HG03575 (cell line): ENCODE measurements at regions not wholly inside any gene's neighbourhood (a gene's known extent, or its start where the extent isn't known, plus 50 kb on each side); places are given as distances from the start of the nearest gene placed in this dataset.
"Not testable (repeated sequence)": the region's sequence is repeated elsewhere in the genome, so short reads cannot be mapped to it uniquely, and the experiment has no call there.

Experiments
- ATAC-seq: cut with Tn5 transposase; IDR thresholded peaks from one replicate; pipeline ENCODE4 v1.9.1; 2021; ENCODE audit not compliant: unreplicated experiment, insufficient number of reproducible peaks, low FRiP score; ENCODE audit errors: extremely low read depth

DNA sequence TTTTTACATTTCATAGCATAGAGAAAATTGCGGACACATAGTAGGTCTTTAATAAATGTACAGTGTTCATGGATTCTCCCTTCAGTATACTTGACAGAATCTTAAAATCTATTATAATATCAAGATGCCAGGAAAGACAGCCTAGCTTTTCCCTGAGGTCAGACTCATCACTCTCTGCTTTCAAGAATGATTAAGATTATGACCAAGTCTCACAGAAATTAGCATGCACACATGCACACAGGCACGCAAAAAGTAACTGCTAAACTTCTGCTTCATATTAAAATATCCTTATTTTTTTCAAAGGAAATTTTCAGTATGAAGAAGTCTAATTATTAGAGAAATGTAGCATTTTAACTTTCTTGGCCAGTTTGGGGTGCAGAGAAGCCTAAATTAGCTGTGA is 493.8 kb upstream of the NECTIN3 start:
- ATAC-seq, result no peak

DNA sequence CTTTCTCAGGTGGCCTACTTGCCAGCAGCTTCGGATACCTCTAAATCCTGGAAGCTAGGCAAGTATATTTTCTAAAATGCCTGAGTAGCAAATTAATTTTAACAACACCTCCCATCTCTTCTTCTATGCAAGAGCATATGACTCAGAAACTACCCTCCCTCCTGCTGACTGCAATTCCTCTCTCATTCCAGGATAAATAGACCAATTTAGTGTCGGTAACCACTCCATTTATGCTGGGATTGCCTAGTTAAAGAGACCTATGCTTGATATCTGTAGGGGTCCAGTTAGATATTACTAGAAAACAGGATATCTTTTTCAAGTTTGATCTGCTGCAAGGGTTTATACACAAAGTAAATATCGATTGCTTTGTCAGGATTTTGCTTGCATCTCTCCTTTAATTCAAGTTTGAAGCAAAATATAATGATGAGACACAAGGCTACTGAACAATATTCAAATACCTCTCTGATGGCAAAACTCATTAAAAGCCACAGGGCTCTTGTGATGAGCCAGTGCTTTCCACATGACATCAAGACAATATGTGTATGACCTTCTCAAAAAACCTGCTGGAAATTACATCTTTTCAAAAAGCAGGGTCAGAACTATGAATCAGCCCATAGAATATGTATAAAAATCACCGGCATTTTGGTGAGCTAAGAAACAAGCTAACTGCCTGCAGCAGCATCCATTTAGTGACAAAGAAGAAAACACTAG is 491.6 kb upstream of the NECTIN3 start:
- no peak for ATAC-seq

DNA sequence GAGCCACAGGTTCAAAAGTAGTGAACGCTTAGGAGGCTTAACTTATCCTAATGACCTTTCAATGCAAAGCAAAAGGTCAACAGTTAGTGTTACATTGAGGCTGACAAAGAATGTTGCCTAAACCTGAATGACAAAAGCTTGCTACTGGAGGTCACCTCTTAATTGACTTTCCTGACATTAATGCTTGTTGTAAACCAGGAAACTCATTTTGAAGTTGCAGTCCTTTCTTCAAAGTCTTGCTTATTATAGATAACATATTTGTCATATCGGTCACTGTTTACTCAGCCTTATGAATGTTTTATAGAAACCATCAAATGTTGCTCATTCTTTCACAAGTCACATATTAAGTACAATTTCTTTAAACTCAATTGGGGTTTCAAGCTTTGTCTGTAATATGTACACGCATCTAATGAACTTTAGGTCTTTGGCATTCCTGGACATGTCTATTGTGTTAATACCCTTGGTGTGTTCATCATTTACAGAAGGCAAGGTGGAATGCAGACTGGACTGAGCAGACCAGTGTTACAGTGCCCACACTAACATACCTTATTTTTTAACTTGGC is 488.2 kb upstream of the NECTIN3 start:
- ATAC-seq, result no peak

DNA sequence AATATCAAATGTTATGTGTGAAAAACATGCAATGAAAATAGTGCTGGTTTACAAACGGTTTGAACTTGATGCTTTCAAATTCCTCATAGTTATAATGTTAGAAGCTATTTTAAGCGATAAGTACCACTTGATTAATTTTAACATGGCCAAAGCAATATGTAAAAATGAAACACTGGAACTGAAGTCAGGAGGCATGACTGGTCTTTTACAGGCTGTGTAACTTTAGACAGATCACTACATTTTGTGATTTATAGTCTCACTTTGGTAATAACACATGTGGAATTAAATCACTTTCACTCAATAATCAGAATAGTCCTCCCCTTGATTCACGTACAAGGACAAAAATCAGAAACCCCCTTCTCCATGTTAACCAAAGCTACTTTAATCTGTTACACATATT is 482.7 kb upstream of the NECTIN3 start:
- no peak for ATAC-seq

DNA sequence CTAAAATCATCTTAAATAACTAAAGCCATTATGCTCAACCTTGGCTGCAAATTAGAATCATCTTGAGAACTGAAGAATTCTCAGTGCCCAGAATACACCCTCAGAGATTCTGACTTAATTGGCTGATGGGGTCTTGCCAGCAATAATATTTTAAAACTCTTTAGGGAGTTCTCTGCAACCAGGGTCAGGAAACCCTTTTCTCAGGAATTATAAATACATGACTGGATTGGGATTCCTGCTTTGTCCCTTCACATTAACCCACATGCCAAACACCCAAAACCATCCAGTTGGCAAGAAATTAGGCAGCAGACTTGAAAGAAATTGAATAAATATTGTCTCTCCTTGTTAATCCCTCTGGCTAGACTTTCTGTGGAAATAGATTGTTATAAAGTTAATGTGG is 482.3 kb upstream of the NECTIN3 start:
- ATAC-seq, result no peak

DNA sequence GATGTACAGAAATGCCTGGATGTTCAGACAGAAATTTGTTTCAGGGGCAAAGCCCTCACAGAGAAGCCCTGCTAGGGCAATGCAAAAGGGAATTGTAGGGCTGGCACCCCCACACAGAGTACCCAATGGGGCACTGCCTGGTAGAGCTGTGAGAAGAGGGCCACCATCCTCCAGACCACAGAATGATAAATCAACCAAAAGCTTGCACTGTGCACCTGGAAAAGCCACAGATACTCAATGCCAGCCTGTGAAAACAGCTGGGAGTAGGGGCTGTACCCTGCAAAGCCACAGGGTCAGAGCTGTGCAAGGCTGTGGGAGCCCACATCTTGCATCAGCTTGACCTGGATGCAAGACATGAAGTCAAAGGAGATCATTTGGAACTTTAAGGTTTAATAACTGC is 477.9 kb upstream of the NECTIN3 start:
- no peak for ATAC-seq

DNA sequence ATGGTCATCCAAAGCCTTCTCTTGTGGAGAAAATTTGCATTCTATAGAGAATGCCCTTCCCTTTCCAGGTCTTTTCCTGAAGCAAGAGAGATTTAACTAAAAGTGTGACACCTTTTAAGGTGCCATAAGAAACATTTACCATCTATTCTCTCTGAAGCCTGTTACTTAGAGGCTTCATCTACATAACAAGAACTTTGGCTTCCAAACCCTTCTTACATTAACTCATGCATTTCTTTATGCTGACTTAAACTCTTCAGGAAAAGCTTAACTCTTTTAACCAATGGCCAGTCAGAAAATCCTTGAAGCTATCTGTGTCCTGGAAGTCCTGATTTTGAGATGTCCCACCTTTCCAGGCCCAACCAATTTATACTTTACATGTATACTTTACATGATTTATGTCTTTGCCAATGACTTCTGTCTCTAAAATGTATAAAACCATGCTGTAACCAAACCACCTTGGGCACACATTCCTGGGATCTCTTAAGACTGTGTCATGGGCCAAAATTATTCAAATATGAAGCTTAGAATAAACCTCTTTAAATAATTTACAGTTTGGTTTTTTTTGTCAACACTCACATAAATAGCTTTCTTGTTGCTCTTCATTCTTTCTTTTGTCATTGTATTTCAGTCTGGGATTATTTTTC is 472.6 kb upstream of the NECTIN3 start:
- no peak for ATAC-seq

DNA sequence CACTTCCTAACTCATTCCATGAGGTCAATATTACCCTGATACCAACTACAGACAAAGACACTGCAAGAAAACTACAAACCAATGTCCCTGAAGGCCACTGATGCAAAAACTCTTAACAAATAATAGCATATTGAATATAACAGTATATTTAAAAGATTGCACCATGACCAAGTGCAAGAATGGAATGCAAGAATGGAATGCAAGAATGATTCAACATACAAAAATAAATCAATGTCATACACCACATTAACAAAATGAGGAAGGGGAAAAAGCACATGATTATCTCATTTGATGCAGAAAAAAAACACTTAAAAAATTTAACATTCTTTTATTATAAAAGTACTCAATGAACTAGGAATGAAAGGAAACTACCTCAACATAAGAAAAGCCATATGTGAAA is 463.1 kb upstream of the NECTIN3 start:
- ATAC-seq, result no peak

DNA sequence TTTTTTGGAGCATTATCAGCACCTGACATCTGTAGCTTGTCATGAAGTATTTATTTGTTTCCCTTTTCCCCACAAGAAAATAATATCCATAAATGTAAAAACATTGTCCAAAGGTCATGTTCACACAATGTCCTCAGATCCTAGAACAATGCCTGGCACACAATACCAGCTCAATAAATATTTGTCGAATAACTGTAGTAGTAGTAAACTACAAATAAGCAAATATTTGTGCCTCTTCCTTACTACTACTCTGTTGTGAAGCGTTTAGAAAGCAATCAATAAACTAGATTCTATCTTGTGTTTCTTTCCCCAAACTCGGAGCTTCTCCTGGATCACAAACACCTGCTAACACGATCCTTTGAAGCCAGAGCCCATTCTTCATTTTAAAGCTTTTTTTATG is 459.6 kb upstream of the NECTIN3 start:
- no peak for ATAC-seq

DNA sequence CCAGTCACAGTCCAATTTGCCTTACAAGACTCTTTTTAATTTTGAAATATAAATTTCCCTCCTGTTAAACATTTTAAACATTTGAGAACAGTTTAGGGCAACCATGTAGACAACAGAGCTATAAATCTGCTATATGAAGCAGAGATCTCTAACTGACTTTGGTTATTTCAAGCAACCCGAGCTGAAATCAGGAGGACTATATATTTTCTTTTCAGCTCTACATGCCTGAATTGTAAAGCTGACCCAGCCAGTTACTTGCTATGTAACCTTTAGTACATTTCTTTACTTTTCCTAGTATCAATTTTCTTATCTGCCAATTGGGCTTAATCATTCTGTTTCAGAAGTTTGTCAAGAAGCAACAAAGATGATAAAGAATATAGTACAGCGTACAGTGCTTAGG is 457.4 kb upstream of the NECTIN3 start:
- ATAC-seq, result no peak

DNA sequence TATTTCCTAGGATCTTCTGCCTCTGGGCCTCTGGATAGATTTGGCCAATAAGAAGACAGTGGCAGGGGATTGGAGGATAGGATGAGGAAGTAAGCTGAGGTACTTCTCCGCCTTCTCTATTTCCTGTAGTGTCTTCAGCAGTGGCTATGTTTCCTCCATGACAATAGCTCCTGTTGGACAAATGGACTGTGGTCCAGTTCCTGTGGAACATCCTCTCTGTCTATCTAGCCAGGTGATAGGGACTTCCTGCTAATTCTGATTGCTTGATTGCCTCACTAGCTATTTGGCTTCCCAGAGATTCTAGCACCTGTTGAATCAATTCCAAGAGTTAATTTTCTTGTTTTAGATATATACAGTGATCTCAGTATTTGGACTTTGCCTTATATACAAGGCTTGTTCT is 456.2 kb upstream of the NECTIN3 start:
- ATAC-seq, result no peak

DNA sequence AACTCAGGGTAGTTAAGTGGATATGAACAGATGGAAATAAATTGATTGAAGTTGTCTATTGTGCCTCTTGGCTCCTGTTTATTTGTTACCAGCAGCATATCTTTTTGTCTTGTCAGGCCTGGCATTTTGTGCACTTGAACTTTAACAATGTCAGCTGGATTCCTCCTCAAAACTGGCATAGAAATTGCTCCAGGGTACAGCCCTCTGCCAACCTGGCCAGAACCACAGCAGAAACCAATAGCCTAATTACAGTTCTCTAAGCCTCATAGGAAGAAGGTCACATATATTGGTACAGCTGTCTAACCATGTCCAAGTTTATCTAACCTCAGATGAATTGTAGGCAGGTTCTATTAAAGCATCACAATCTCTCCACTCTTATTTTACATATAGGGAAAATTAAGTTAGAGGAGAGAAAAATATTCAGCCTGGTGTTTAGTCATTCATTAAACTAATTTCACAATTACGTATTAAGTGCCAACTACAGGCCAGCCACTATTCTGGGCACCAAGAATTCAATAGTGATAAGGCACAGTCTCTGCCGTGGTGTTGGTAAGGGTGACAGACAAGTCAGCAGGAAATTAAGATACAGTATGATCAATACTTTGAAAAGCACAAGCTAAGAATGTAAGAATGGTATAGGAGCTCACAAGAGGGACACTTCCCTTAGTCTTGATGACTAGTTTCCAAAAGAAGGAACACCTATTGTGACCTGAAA is 452.9 kb upstream of the NECTIN3 start:
- no peak for ATAC-seq

DNA sequence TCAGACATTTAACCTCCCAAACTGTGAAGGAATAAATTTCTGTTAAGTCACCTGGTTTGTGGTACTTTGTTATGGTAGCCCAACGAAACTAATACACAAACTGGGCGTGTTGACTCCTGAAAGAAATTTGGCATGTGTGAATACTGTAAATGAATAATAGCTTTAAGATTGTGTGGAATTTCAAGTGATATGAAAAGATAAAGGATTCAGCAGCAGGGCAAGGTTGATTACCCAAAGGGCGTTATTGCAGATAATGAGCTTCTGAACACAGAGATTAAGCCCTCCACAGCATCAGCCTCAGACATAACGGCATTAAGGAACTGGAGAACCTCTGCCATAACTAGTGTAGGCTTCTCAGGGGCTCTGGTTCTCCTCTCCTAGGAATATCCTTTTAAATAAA is 451.5 kb upstream of the NECTIN3 start:
- ATAC-seq, result no peak

DNA sequence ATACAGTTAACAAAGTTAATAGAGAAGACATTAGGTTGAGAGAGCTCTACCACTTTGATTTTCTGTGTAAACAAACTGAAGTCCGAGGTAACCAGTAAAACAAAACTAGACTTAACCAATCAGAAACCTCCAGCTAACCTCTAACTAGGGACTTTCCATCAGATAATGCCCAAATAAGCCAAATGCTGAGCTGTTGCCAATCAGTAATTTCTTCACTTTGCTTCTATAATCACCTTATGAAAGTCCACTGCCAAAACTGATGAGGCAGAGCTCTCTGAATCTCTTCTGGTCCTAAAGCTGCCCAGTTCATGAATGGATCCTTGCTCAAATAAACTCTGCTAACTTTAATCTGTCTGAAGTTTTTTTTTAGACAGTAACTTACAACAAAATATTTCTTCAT is 448.0 kb upstream of the NECTIN3 start:
- no peak for ATAC-seq

DNA sequence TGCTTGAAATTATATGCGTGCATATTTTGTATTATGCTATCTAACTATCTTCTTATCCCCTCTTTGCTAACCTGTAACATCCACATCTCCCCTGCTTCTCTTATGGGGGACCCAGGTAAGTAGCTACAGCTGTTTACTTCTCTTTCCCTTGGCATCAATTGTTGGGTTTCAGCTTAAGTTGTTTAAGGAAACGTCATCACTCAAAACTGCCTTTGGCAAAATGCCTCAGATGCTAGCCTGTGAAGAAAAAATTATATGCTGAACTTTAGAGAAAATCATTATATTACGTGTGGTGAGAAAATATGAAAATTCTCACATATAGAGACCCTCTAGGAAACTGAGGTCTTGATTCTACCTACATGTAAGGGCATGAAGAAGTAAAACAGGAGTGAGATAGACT is 447.0 kb upstream of the NECTIN3 start:
- ATAC-seq, result no peak

DNA sequence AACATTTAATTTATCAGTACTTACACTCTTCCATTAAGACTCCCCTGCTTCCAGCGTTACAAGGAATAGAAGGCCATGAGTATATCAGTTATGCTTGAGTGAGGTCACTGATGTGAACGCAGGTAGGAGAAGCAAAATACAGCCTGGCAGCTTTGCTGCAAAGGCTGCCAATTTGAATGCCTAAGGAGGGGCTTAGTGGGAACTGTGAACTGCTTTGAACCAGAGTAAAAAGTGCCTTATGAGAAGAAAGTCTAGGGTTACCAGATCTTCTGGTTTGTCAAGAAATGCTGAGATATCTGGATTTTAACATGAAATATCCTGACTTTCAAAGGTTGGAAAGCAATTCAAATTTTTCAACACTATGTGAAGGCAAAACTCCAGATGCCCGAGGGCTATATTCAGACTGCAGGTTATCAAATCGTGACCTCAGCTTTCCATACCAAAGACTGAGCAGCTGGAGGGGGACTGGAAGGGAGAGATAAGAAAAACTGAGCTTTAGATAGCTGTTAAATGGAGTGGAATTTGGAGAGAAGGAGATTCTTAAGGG is 446.3 kb upstream of the NECTIN3 start:
- no peak for ATAC-seq

DNA sequence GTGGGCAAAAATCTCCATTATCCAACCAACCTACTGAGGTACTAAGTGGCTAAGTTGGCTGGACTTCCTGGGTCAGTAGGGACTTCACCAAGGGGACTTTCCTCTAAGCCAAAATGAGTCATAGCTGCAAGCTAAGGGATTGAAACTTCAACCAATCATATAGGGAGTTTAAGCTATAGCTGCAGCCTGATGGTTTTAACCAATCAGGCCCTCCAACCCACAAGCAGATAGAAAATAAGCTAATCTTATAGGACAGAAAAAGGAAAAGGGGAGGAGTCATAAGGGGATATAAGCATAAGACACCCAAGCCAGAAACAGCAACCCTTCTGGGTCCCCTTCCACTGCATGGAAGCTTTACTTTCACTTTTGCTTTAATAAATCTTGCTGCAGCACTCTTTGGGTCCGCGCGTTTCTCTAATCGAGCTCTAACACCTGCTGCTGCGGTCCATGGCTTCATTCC is 444.9 kb upstream of the NECTIN3 start:
- ATAC-seq, result not testable (repeated sequence)

DNA sequence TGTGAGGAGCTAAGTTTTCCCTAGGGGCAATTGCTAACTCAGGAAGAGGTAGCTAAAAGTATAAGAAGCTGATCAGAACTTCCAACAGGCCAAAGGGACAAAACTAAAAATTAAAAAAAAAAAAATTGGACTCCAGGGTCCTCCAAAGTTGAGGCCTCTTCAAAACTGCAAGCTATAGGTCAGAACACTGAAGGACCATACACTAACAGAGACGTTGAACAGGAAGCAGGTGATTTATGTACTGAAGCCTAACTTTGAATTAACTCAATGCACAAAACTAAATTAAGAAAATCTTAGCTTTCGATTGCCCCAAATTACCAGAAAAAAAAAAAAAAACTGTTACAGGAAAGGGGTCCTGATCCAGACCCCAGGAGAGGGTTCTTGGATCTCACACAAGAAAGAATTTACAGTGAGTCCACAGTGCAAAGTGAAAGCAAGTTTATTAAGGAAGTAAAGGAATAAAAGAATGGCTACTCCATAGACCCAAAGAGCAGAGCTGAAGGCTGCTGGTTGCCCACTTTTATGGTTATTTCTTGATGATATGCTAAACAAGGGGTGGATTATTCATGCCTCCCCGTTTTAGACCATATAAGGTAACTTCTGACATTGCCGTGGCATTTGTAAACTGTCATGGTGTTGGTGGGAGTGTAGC is 442.8 kb upstream of the NECTIN3 start:
- no peak for ATAC-seq

DNA sequence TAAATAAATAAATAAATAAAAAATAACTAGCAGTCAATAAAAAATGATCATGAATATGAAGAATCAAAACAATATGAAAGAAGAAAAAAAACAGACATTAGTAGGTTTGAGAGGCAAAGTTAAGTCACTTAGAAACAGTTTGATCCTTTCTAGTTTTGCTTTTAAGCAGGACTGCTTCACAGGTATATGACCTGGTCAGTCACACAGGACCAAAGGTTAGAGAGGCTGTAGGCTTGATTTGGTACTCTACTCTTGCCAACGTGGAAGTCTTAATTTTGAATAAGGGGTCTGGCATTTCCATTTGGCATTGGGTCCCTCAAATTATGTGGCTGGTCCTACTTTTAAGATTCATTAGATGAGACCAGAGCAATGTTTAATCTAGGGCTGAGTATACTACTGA is 441.7 kb upstream of the NECTIN3 start:
- ATAC-seq, result no peak
